HG03432 (cell line): ENCODE measurements at regions not wholly inside any gene's neighbourhood (a gene's known extent, or its start where the extent isn't known, plus 50 kb on each side); places are given as distances from the start of the nearest gene placed in this dataset.
"Not testable (repeated sequence)": the region's sequence is repeated elsewhere in the genome, so short reads cannot be mapped to it uniquely, and the experiment has no call there.

ENCODE experiments used
- ATAC-seq: cut with Tn5 transposase; IDR thresholded peaks from one replicate; pipeline ENCODE4 v1.9.1; 2021; ENCODE audit warnings: mild to moderate bottlenecking, moderate library complexity; ENCODE audit not compliant: unreplicated experiment

DNA sequence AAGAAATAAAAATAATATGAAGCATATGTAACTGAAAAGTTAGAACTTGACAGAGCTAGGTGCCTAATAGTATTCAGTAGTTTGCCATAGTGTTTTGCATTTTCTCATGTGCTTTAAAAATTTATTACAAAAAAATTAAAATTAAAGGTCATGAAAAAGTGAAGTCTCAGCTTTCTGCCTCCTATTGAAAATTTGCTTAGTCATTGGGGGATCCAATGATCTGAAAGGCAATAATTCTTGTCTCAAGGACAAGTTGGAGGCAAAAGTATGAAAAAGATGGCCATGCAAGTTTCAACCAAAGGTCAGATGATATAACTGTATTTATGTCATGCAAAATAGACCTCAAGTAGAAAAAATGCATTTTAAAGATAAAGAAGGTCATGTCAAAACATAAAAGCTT, 140.7 kb downstream of the DUSP10 start:
- no peak for ATAC-seq

DNA sequence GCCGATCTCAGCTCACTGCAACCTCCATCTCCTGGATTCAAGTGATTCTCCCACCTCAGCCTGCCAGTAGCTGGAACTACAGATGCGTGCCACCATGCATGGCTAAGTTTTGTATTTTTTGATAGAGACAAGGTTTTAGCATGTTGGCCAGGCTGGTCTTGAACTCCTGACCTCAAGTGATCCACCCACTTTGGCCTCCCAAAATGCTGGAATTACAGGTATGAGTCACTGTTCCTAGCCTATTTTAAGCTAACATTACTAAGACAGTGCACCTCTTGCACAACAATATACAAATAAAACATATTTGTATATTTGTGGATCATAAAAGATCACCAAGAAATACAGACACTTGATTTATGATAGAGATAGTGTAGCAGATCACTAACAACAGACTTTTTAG, 139.1 kb downstream of the DUSP10 start:
- no peak for ATAC-seq

GRCh38 chr1:221604390-221604789, 137.5 kb downstream of the DUSP10 start:
- not testable (repeated sequence) for ATAC-seq

- no peak for ATAC-seq
These were observed 136.9 kb downstream of the DUSP10 start for GRCh38 chr1:221604948-221605347.

- ATAC-seq: no peak
These were observed 136.3 kb downstream of the DUSP10 start for GRCh38 chr1:221605569-221605968.

- ATAC-seq: no peak
These were observed 135.6 kb downstream of the DUSP10 start for GRCh38 chr1:221606256-221606655.

- no peak for ATAC-seq
These were observed 133.0 kb downstream of the DUSP10 start for GRCh38 chr1:221608835-221609320.

DNA sequence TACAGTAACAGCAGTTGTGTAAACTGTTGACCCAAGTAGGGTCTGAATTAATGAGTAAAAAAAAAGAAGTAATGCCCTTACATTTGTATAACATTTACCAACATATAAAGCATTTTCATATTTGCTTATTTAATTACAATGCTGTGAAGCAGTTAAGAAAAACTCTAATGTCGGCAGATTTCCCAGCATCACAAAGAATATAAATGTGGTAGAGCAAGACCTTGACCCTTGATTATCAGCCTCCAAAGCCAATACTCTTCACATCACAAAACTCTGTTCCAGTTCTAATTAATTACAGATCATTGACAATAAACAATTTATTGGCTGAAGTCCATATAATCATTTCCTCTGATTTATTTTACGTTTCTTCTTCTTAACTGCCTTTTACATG, 130.2 kb downstream of the DUSP10 start:
- ATAC-seq: no peak

DNA sequence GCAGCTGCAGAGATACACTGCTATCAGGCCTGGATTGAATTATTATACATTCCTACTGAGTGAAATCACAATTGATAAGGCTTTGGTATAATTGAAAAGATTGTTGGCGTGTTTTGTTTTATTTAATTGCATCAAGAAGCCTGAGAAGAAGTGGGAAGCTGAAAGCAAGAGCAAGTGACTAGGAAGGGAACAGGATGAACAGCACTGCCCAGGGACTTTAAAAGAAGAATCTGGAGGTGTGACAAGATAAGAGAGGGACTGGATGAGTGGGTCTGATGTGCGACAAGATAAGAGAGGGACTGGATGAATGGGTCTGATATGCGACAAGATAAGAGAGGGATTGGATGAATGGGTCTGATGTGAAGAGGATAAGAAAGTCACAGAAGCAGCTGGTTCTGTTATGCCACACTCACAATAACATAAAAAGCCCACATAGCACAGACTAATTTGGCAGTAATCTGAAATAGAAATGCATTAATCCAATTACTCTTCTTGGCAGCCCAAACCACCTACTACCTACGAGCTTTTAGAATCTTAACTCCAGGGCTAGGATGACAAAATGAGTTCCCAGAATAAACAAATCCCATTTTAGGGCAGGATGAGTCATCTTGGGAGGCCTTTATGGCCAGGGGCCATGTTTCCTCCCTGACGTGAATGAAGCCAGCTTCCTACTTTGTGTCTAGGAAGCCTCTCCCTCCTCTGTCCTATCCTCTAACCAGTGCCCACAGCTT, 129.7 kb downstream of the DUSP10 start:
- ATAC-seq: no peak

GRCh38 chr1:221620437-221621384, 121.2 kb downstream of the DUSP10 start:
- ATAC-seq: no peak

DNA sequence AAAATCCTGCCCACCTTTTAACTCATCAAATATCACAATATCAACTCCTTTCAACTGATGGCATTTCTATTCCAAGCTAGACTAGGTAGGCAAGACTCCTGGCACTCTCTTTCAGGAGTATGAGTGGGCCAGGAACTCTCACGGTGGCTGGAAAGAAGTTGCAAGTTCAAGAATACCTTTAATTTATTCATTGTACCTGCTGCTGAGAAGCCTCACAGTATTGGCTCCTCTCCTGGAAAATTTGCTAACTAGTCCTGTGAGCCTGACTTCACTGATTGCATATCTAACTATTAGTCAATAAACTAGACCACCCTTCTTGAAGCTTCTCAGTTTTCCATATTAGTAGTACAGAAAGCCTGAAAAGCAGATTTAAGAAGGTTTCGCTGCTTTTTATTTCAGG, 120.2 kb downstream of the DUSP10 start:
- ATAC-seq: no peak

DNA sequence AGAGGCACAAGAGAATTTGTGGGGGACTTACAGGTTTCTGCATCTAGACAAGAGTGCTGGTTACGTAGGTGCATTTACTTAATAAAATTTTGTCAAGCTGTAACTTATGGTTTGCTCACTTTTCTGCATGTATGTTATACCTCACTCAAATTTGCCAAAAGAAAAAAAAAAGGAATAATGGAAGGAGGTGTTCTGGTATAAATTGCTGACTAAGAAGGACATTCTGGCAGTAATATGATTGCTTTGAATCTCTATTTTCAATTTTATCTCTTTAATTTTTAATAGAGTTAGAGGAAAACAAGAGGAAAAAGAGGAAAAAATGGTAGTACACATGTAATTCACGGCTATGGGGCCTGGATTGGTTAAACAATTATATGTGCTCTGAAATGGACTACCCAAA, 119.5 kb downstream of the DUSP10 start:
- ATAC-seq: no peak

DNA sequence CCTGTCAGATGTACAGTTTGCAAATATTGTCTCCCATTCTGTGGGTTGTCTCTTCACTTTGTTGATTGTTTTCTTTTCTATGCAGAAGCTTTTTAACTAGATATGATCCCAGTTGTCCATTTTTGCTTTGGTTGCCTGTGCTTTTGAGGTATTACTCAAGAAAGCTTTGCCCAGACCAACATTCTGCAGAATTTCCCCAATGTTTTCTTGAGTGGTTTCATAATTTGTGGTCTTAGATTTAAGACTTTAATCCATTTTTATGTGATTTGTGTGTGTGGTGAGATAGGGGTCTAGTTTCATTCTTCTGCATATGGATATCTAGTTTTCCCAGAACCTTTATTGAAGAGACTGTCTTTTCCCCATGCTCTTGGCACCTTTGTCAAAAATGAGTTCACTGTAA, 116.9 kb downstream of the DUSP10 start:
- ATAC-seq: no peak

- no peak for ATAC-seq
These were observed 115.8 kb downstream of the DUSP10 start for GRCh38 chr1:221626041-221626440.

DNA sequence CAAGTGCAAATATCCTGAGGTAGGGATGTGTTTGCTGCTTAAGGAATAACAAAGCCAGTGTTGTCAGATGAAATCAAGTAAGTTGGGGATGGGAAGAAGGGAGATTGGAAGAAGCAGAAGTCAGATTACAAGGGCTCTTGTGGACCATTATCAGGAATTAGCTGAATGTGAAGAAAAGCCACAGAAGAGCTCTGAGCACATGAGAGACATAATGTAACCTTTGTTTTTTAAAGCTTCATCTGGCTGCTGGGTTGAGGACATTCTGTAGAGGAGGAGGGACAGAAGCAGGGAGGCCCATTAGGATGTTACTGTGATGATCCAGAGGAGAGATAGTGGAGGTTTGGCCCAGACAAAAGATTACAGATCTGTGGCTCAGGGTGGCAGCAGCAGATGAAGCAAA, 111.7 kb downstream of the DUSP10 start:
- no peak for ATAC-seq

DNA sequence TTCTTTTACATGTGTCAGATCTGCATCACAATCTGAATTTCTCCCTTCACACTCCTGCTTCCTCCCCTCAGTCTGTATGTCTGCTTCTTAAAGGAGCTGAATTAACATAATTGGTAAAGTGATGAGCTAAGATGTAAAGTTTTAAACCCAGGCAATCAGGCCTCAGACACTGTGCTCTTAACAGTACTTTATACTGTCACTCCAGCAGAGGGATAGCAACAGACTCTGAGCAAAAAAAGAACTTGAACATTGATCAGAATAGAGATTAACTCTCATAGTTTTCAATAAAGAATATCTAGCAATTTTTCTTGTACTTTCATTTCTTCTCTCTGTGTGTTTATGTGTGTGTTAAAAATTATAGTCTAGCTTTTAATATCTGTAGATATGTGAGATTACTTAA, 110.3 kb downstream of the DUSP10 start:
- no peak for ATAC-seq

GRCh38 chr1:221632072-221632471, 109.8 kb downstream of the DUSP10 start:
- ATAC-seq: no peak

- ATAC-seq: no peak
These were observed 108.0 kb downstream of the DUSP10 start for GRCh38 chr1:221633841-221634409.

DNA sequence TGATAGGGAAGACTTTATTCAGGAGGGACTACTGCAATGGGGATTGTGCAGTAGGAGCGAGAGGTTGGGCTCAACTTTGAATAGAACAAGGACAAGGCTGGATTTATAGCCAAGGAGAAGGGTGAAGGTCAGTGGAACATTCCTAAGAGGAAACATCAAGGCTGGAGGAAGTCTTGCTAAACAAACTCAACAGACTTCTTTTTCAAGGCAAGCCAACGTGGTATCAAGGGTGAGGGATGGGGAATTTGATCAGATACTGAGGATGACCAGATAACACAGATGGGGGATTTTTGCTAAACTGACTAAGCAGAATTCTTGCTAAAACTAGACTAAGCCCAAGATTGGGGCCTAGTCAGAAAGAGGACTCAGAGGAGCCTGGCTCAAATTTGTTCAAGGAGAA, 107.3 kb downstream of the DUSP10 start:
- no peak for ATAC-seq

DNA sequence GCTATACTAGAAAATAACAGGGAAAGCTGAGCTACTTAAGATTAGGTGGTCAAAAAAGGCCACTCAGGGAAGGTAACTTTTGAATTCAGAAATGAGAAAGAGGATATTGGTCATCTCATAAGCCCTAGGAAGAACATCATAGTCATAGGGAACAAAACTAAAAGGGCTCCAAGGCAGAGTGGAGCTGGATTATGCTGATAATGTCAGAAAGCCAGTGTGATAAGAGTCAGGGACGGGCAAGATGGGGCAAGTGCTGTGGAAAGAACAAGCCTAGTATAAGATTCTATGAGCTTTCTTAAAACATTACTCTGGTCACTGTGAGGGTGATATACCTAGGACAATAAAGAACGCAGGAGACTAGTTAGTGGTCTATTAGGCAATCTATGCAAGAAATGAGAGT, 106.6 kb downstream of the DUSP10 start:
- ATAC-seq: no peak

DNA sequence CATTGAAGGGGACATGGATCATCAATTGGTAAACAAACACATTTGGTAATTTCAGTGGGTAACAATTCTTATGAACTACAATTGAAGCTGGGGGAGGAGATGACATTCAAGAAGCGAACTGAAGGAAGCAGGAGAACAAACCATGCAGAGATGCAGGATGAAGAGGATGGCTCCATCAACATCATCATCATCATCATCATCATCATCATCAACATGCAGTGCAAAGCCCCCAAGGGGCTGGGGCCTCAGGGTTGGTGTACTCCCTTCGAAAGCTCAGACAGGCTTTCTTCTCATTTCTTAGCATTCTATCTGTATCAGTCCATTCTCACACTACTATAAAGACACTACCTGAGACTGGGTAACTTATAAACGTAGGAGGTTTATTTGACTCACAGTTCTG, 105.8 kb downstream of the DUSP10 start:
- no peak for ATAC-seq

DNA sequence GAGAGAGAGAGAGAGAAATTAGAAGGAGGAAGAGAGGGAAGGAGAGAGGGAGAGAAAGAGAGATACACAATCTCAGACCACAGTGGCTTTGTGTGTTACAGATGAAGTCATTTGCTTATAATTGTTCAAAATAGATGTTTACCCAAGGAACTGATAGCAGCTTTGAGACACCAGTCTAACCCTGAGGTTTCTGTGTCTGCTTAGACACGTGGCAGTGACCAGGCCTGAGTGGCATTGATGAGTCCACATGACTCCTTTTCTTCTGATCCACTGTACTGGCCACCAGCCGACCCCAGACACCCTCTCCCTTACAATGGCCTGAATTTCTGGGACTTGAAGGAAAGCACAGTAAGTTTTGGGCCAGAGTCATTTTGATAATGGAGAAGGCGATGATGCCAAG, 104.9 kb downstream of the DUSP10 start:
- ATAC-seq: no peak
